ENCODE measurements at regions not wholly inside any gene's neighbourhood (a gene's known extent, or its start where the extent isn't known, plus 50 kb on each side); places are given as distances from the start of the nearest gene placed in this dataset.
A peak's percentile ranks its signal among the peaks of the same experiment; 100 is the strongest.

DNA sequence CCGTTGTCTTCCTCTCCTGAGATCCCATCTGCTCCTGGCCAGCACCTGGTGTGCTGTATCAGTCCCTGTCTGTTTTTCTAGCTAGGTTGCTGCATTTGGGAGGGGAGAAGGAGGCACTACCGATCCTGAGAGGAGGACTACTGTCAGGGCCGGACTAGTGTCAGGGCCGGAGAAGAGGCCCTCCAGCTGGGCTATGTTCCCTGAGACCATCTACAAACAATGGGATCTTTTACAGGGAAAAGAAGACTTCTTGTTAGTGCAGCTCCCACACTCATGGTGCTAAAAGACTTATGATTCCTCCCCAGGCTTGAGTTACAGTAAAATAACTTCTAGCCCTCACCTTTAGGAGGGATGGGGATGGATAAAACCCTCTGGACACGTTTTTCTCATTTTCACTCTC, 141.0 kb upstream of the TNR start:
- Mint-ChIP-seq H3K36me3 (ENCODE audit: unreplicated experiment) (no peaks in the 10 kb centered on the region), H3K4me3 (ENCODE audit: unreplicated experiment) (no peak overlapping the region), H3K9me3 (ENCODE audit: unreplicated experiment) (peaks cover 3% of the 10 kb centered on the region), H3K27me3 (ENCODE audit: unreplicated experiment) (peaks cover 8% of the 10 kb centered on the region), H3K4me1 (ENCODE audit: low read depth, unreplicated experiment) (peaks cover 21% of the 10 kb centered on the region), H3K27ac (ENCODE audit: unreplicated experiment) (no peak overlapping the region)
- no peak for DNase-seq
- TF ChIP-seq CTCF (IDR thresholded peaks at IDR 0.05; ENCODE audit: partially characterized antibody, unreplicated experiment), result no peak

- no peak overlapping the region for H3K27ac Mint-ChIP-seq (ENCODE audit: unreplicated experiment)
- no peak overlapping the region for H3K4me3 Mint-ChIP-seq (ENCODE audit: unreplicated experiment)
- H3K4me1 Mint-ChIP-seq (ENCODE audit: low read depth, unreplicated experiment), result peaks cover 21% of the 10 kb centered on the region
- peaks cover 1% of the 10 kb centered on the region for H3K9me3 Mint-ChIP-seq (ENCODE audit: unreplicated experiment)
- no peaks in the 10 kb centered on the region for H3K36me3 Mint-ChIP-seq (ENCODE audit: unreplicated experiment)
- peaks cover 4% of the 10 kb centered on the region for H3K27me3 Mint-ChIP-seq (ENCODE audit: unreplicated experiment)
- TF ChIP-seq CTCF (IDR thresholded peaks at IDR 0.05; ENCODE audit: partially characterized antibody, unreplicated experiment), result no peak
- no peak for DNase-seq
Observed at GRCh38 chr1:175882192-175882591, 138.8 kb upstream of the TNR start.

- peak overlapping the region; percentile 41 for H3K27ac Mint-ChIP-seq (ENCODE audit: unreplicated experiment)
- H3K36me3 Mint-ChIP-seq (ENCODE audit: unreplicated experiment), result no peaks in the 10 kb centered on the region
- H3K4me3 Mint-ChIP-seq (ENCODE audit: unreplicated experiment), result no peak overlapping the region
- peaks cover 1% of the 10 kb centered on the region for H3K9me3 Mint-ChIP-seq (ENCODE audit: unreplicated experiment)
- TF ChIP-seq CTCF (IDR thresholded peaks at IDR 0.05; ENCODE audit: partially characterized antibody, unreplicated experiment), result no peak
- no peak for DNase-seq
- peaks cover 21% of the 10 kb centered on the region for H3K4me1 Mint-ChIP-seq (ENCODE audit: low read depth, unreplicated experiment)
- H3K27me3 Mint-ChIP-seq (ENCODE audit: unreplicated experiment), result peaks cover 4% of the 10 kb centered on the region
Observed at GRCh38 chr1:175881246-175881976, 138.0 kb upstream of the TNR start.

GRCh38 chr1:175878775-175879174, 135.4 kb upstream of the TNR start:
- TF ChIP-seq CTCF (IDR thresholded peaks at IDR 0.05; ENCODE audit: partially characterized antibody, unreplicated experiment), result no peak
- no peak overlapping the region for H3K4me3 Mint-ChIP-seq (ENCODE audit: unreplicated experiment)
- DNase-seq, result no peak
- H3K36me3 Mint-ChIP-seq (ENCODE audit: unreplicated experiment), result no peaks in the 10 kb centered on the region
- peaks cover 1% of the 10 kb centered on the region for H3K27me3 Mint-ChIP-seq (ENCODE audit: unreplicated experiment)
- no peak overlapping the region for H3K27ac Mint-ChIP-seq (ENCODE audit: unreplicated experiment)
- H3K4me1 Mint-ChIP-seq (ENCODE audit: low read depth, unreplicated experiment), result peaks cover 14% of the 10 kb centered on the region
- H3K9me3 Mint-ChIP-seq (ENCODE audit: unreplicated experiment), result no peaks in the 10 kb centered on the region

- H3K4me3 Mint-ChIP-seq (ENCODE audit: unreplicated experiment), result no peak overlapping the region
- no peak for DNase-seq
- no peak for TF ChIP-seq CTCF (IDR thresholded peaks at IDR 0.05; ENCODE audit: partially characterized antibody, unreplicated experiment)
- H3K27me3 Mint-ChIP-seq (ENCODE audit: unreplicated experiment), result peaks cover 1% of the 10 kb centered on the region
- H3K4me1 Mint-ChIP-seq (ENCODE audit: low read depth, unreplicated experiment), result peaks cover 14% of the 10 kb centered on the region
- no peaks in the 10 kb centered on the region for H3K36me3 Mint-ChIP-seq (ENCODE audit: unreplicated experiment)
- no peaks in the 10 kb centered on the region for H3K9me3 Mint-ChIP-seq (ENCODE audit: unreplicated experiment)
- H3K27ac Mint-ChIP-seq (ENCODE audit: unreplicated experiment), result no peak overlapping the region
Observed at GRCh38 chr1:175877939-175878737, 134.7 kb upstream of the TNR start.
